SK-N-DZ (cell line): ENCODE measurements at regions not wholly inside any gene's neighbourhood (a gene's known extent, or its start where the extent isn't known, plus 50 kb on each side); places are given as distances from the start of the nearest gene placed in this dataset.

Source experiments
- DNase-seq: peaks from one replicate; pipeline ENCODE4 v3.0.0-alpha.2; 2015; ENCODE audit warnings: low spot score
- small RNA-seq, 2 experiments: library from RNA; depleted of rRNA; stranded (forward); fragments of <200 nt; gene quantifications; one replicate each; pipeline ENCODE3, GENCODE V24; 2014

- no peak for DNase-seq
Measured at GRCh38 chr20:43243672-43244269, 54.1 kb upstream of the PTPRT start.

DNA sequence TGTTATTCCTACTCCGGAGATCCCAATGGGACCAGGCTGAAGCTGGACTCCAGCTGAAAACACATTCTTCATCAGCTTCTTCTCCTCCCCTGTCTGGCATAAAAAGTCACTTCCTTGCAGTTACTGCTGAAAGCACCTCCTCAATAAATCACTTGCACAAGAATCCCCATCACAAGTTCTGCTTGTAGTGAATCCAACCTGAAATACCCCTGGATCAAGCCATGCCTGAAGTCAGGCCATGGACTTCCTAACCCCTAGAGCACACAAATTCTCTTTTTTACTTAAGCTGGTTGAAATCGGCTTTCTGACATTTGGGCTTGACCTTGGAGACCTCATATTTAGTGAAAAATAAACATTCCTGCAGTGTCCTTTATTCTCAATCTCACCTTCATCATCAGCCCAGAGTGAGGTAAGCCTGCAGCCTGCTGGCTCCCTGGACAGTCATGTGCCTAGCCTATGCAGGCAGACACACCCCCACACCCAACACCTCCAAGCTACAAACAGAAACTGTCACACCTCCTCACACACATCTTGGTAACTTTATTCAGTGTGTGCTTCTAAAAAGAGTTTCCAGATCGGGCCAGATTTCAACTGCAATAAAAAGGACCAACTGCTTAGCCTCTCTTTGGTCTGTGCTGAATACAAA lies 51.5 kb upstream of the PTPRT start:
- no peak for DNase-seq

Small RNA genes in the stretch of these regions (small RNA-seq; reads per million reads assigned to genes)
- 0 reads per million in 2 experiments for gene RF00426
